HEK293 (cell line): ENCODE measurements at regions not wholly inside any gene's neighbourhood (a gene's known extent, or its start where the extent isn't known, plus 50 kb on each side); places are given as distances from the start of the nearest gene placed in this dataset.

Source experiments
- CTCF ChIA-PET: fragments of 350-600 bp; formaldehyde crosslinking; extraction: SDS; loops from one replicate; lab custom pipeline; 2021; ENCODE audit warnings: antibody characterized with exemption; lab: Yijun Ruan, JAX
- POLR2A ChIA-PET: fragments of 300-600 bp; formaldehyde crosslinking; extraction: SDS; loops from one replicate; lab custom pipeline; 2020; ENCODE audit warnings: antibody characterized with exemption, inconsistent platforms; lab: Yijun Ruan, JAX
- H3K27ac ChIP-seq: fragments of 200-500 bp; sonication (Bioruptor generic); 2 replicates; pipeline ENCODE4 v1.5.1; 2014; ENCODE audit warnings: low read depth, low read length, control low read depth, inconsistent platforms; ENCODE audit errors: extremely low read depth
- H3K36me3 ChIP-seq, 2 experiments: fragments of 200-500 bp in 1 of 2; sonication (Bioruptor generic) in 1 of 2; 1 replicate in 1 of 2; 2 replicates in 1 of 2; pipeline ENCODE4 v1.5.1; 2014 to 2017; ENCODE audit warnings: inconsistent platforms in 2 of 2, low read length in 2 of 2; ENCODE audit not compliant: control insufficient read depth in 2 of 2, insufficient read depth in 1 of 2
- H3K4me1 ChIP-seq: fragments of 200-500 bp; sonication (Bioruptor generic); 2 replicates; pipeline ENCODE4 v1.5.1; 2014; ENCODE audit warnings: mild to moderate bottlenecking, low read length, inconsistent platforms; ENCODE audit not compliant: control insufficient read depth, insufficient read depth
- H3K4me3 ChIP-seq: 2 replicates; pipeline ENCODE4 v1.5.1; 2011; ENCODE audit warnings: low read depth, mild to moderate bottlenecking, control low read depth, low read length, moderate library complexity
- H3K9me3 ChIP-seq: fragments of 200-500 bp; sonication (Bioruptor generic); 2 replicates; pipeline ENCODE4 v1.5.1; 2014; ENCODE audit warnings: low read depth, low read length, inconsistent platforms; ENCODE audit not compliant: control insufficient read depth, insufficient read depth
- KLF1 ChIP-seq: fragments of 450-650 bp; formaldehyde crosslinking; IDR thresholded peaks from 2 replicates; pipeline ENCODE4 v1.5.1; 2016; ENCODE audit warnings: missing biosample characterization, missing genetic modification characterization
- KLF10 ChIP-seq: fragments of 450-650 bp; IDR thresholded peaks from 2 replicates; pipeline ENCODE4 v1.5.1; 2018; ENCODE audit warnings: missing biosample characterization, mild to moderate bottlenecking, missing genetic modification characterization
- KLF16 ChIP-seq: fragments of 450-650 bp; formaldehyde crosslinking; IDR thresholded peaks from 2 replicates; pipeline ENCODE4 v1.5.1; 2017; ENCODE audit warnings: missing biosample characterization, missing genetic modification characterization
- PRDM1 ChIP-seq: fragments of 450-650 bp; formaldehyde crosslinking; IDR thresholded peaks from 2 replicates; pipeline ENCODE4; 2016; ENCODE audit warnings: missing biosample characterization, missing genetic modification characterization
- REPIN1 ChIP-seq: fragments of 450-650 bp; formaldehyde crosslinking; IDR thresholded peaks from 2 replicates; pipeline ENCODE4 v1.5.1; 2017; ENCODE audit warnings: missing biosample characterization, missing genetic modification characterization, low read depth
- ZBTB7A ChIP-seq: fragments of 450-650 bp; formaldehyde crosslinking; IDR thresholded peaks from 2 replicates; pipeline ENCODE4 v1.5.1; 2016; ENCODE audit warnings: low read depth, missing biosample characterization, missing genetic modification characterization
- ZFP41 ChIP-seq: fragments of 450-650 bp; formaldehyde crosslinking; IDR thresholded peaks from 2 replicates; pipeline ENCODE4 v1.5.1; 2016; ENCODE audit warnings: missing biosample characterization, missing genetic modification characterization, borderline replicate concordance
- ZNF10 ChIP-seq: fragments of 450-650 bp; formaldehyde crosslinking; IDR thresholded peaks from 2 replicates; pipeline ENCODE4 v1.5.1; 2017; ENCODE audit warnings: missing biosample characterization, missing genetic modification characterization
- ZNF239 ChIP-seq: fragments of 450-650 bp; formaldehyde crosslinking; IDR thresholded peaks from 2 replicates; pipeline ENCODE4 v1.5.1; 2016; ENCODE audit warnings: missing biosample characterization, missing genetic modification characterization
- ZNF433 ChIP-seq: fragments of 450-650 bp; formaldehyde crosslinking; IDR thresholded peaks from 2 replicates; pipeline ENCODE4 v1.5.1; 2016; ENCODE audit warnings: missing biosample characterization, missing genetic modification characterization, low read depth
- ZNF48 ChIP-seq: fragments of 450-650 bp; formaldehyde crosslinking; IDR thresholded peaks from 2 replicates; pipeline ENCODE4 v1.5.1; 2016; ENCODE audit warnings: missing biosample characterization, missing genetic modification characterization
- ZNF514 ChIP-seq: fragments of 450-650 bp; formaldehyde crosslinking; IDR thresholded peaks from 2 replicates; pipeline ENCODE4 v1.5.1; 2016; ENCODE audit warnings: missing biosample characterization, missing genetic modification characterization
- ZNF548 ChIP-seq: fragments of 450-650 bp; formaldehyde crosslinking; IDR thresholded peaks from 2 replicates; pipeline ENCODE4 v1.5.1; 2016; ENCODE audit warnings: missing biosample characterization, missing genetic modification characterization
- ZNF560 ChIP-seq: fragments of 450-650 bp; formaldehyde crosslinking; IDR thresholded peaks from 2 replicates; pipeline ENCODE4 v1.5.1; 2017; ENCODE audit warnings: missing biosample characterization, missing genetic modification characterization, borderline replicate concordance
- ZNF654 ChIP-seq: fragments of 450-650 bp; formaldehyde crosslinking; IDR thresholded peaks from 2 replicates; pipeline ENCODE4 v1.5.1; 2016; ENCODE audit warnings: low read depth, missing biosample characterization, missing genetic modification characterization
- ZNF664 ChIP-seq: fragments of 450-650 bp; formaldehyde crosslinking; IDR thresholded peaks from 2 replicates; pipeline ENCODE4 v1.5.1; 2016; ENCODE audit warnings: missing biosample characterization, missing genetic modification characterization
- ZNF785 ChIP-seq: fragments of 450-650 bp; formaldehyde crosslinking; IDR thresholded peaks from 2 replicates; pipeline ENCODE4 v1.5.1; 2016; ENCODE audit warnings: missing biosample characterization, missing genetic modification characterization
- ZSCAN4 ChIP-seq: fragments of 450-650 bp; formaldehyde crosslinking; IDR thresholded peaks from 2 replicates; pipeline ENCODE4 v1.5.1; 2017; ENCODE audit warnings: missing biosample characterization, missing genetic modification characterization
- TF ChIP-seq, protein P1 (sequence below): fragments of 450-650 bp; formaldehyde crosslinking; IDR thresholded peaks from 2 replicates; pipeline ENCODE4 v1.5.1; 2016; ENCODE audit warnings: missing biosample characterization, missing genetic modification characterization
- TF ChIP-seq, protein P2 (sequence below): fragments of 450-650 bp; formaldehyde crosslinking; IDR thresholded peaks from 2 replicates; pipeline ENCODE4 v1.5.1; 2017; ENCODE audit warnings: missing biosample characterization, missing genetic modification characterization
- TF ChIP-seq, protein P3 (sequence below): fragments of 450-650 bp; formaldehyde crosslinking; IDR thresholded peaks from 2 replicates; pipeline ENCODE4 v1.5.1; 2016; ENCODE audit warnings: missing biosample characterization, missing genetic modification characterization, borderline replicate concordance

DNA sequence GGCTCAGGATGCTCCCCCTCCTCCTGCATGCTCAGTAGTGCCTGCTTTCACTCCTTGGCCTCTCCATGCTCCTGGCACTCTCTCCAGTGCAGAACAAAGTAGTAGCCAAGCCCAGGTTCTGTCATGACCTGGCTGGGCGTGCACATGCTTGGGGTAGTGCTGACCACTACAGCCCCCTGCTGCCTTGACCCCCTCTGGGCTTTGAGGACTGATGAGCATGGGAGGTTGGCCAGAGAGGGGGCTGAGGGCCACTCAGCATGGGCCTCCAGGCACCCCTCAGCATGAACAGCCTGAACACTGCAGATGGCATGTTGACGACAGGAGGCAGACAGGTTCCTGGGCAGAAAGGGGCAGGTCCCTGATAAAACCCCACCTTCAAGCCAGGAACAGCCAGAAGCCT lies 935.7 kb upstream of the PRMT6 start:
- TF ChIP-seq ZBTB7A (tag by site-specific recombination) (no peak), ZNF239 (no peak), ZNF785 (tag by site-specific recombination) (no peak), KLF10 (tag by site-specific recombination) (no peak), ZSCAN4 (tag by site-specific recombination) (no peak), ZNF654 (no peak), KLF16 (tag by site-specific recombination) (no peak)
- H3K27ac ChIP-seq = no peak overlapping the region
- POLR2A ChIA-PET = no interaction called here
- H3K4me1 ChIP-seq = no peaks in the 10 kb centered on the region
- no peaks in the 10 kb centered on the region for H3K36me3 ChIP-seq
- no peaks in the 10 kb centered on the region for H3K9me3 ChIP-seq
- H3K4me3 ChIP-seq = no peak overlapping the region
- CTCF ChIA-PET = no interaction called here

GRCh38 chr1:106121728-106122127 lies 934.7 kb upstream of the PRMT6 start:
- Histone ChIP-seq H3K27ac (no peak overlapping the region), H3K9me3 (no peaks in the 10 kb centered on the region), H3K36me3 (no peaks in the 10 kb centered on the region), H3K4me1 (no peaks in the 10 kb centered on the region), H3K4me3 (no peak overlapping the region)
- ChIA-PET POLR2A (no interaction called here), CTCF (no interaction called here)
- no peak for TF ChIP-seq KLF1
- no peak for TF ChIP-seq ZFP41 (tag by site-specific recombination)

- H3K36me3 ChIP-seq = no peaks in the 10 kb centered on the region
- CTCF ChIA-PET = no interaction called here
- no peaks in the 10 kb centered on the region for H3K4me1 ChIP-seq
- H3K27ac ChIP-seq = no peak overlapping the region
- POLR2A ChIA-PET = no interaction called here
- no peaks in the 10 kb centered on the region for H3K9me3 ChIP-seq
- TF ChIP-seq ZNF664 (tag by site-specific recombination) (no peak), PRDM1 (tag by site-specific recombination) (no peak), ZNF514 (tag by site-specific recombination) (no peak), ZNF560 (no peak), REPIN1 (no peak), ZNF48 (no peak), ZNF433 (no peak), ZNF548 (tag by site-specific recombination) (no peak), ZNF10 (tag by site-specific recombination) (no peak), ZFP41 (tag by site-specific recombination) (no peak)
- TF ChIP-seq, protein P1, sequence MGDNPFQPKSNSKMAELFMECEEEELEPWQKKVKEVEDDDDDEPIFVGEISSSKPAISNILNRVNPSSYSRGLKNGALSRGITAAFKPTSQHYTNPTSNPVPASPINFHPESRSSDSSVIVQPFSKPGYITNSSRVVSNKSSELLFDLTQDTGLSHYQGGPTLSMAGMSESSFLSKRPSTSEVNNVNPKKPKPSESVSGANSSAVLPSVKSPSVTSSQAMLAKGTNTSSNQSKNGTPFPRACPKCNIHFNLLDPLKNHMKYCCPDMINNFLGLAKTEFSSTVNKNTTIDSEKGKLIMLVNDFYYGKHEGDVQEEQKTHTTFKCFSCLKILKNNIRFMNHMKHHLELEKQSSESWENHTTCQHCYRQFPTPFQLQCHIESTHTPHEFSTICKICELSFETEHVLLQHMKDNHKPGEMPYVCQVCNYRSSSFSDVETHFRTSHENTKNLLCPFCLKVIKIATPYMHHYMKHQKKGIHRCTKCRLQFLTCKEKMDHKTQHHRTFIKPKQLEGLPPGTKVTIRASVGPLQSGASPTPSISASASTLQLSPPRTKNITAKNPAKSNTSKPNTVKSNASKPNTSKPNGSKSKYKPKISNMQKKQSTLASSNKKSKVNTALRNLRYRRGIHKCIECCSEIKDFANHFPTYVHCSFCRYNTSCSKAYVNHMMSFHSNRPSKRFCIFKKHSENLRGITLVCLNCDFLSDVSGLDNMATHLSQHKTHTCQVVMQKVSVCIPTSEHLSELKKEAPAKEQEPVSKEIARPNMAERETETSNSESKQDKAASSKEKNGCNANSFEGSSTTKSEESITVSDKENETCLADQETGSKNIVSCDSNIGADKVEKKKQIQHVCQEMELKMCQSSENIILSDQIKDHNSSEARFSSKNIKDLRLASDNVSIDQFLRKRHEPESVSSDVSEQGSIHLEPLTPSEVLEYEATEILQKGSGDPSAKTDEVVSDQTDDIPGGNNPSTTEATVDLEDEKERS = no peak
- TF ChIP-seq, protein P2, sequence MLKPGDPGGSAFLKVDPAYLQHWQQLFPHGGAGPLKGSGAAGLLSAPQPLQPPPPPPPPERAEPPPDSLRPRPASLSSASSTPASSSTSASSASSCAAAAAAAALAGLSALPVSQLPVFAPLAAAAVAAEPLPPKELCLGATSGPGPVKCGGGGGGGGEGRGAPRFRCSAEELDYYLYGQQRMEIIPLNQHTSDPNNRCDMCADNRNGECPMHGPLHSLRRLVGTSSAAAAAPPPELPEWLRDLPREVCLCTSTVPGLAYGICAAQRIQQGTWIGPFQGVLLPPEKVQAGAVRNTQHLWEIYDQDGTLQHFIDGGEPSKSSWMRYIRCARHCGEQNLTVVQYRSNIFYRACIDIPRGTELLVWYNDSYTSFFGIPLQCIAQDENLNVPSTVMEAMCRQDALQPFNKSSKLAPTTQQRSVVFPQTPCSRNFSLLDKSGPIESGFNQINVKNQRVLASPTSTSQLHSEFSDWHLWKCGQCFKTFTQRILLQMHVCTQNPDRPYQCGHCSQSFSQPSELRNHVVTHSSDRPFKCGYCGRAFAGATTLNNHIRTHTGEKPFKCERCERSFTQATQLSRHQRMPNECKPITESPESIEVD (tag by site-specific recombination) = no peak
- TF ChIP-seq, protein P3, sequence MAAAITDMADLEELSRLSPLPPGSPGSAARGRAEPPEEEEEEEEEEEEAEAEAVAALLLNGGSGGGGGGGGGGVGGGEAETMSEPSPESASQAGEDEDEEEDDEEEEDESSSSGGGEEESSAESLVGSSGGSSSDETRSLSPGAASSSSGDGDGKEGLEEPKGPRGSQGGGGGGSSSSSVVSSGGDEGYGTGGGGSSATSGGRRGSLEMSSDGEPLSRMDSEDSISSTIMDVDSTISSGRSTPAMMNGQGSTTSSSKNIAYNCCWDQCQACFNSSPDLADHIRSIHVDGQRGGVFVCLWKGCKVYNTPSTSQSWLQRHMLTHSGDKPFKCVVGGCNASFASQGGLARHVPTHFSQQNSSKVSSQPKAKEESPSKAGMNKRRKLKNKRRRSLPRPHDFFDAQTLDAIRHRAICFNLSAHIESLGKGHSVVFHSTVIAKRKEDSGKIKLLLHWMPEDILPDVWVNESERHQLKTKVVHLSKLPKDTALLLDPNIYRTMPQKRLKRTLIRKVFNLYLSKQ (tag by site-specific recombination) = no peak
- no peak overlapping the region for H3K4me3 ChIP-seq
Observed at GRCh38 chr1:106134561-106134960, 921.9 kb upstream of the PRMT6 start.
